GM12873 (cell line): ENCODE measurements at regions not wholly inside any gene's neighbourhood (a gene's known extent, or its start where the extent isn't known, plus 50 kb on each side); places are given as distances from the start of the nearest gene placed in this dataset.

Experiments used
- CTCF ChIP-seq: IDR thresholded peaks from 2 replicates; pipeline ENCODE4 v1.5.1; 2012; ENCODE audit warnings: low read depth, mild to moderate bottlenecking, moderate library complexity, low read length, control low read depth; ENCODE audit not compliant: insufficient read depth; ENCODE audit errors: missing control alignments

GRCh38 chr1:224819861-224820260 is 109.6 kb upstream of the DNAH14 start:
- no peak for TF ChIP-seq CTCF

- no peak for TF ChIP-seq CTCF
These were observed 109.1 kb upstream of the DNAH14 start for GRCh38 chr1:224820341-224820740.

GRCh38 chr1:224825525-224826000 is 103.9 kb upstream of the DNAH14 start:
- TF ChIP-seq CTCF: no peak

- no peak for TF ChIP-seq CTCF
These were observed 100.8 kb upstream of the DNAH14 start for GRCh38 chr1:224828691-224829090.

- TF ChIP-seq CTCF: no peak
These were observed 98.0 kb upstream of the DNAH14 start for GRCh38 chr1:224831501-224831900.

DNA sequence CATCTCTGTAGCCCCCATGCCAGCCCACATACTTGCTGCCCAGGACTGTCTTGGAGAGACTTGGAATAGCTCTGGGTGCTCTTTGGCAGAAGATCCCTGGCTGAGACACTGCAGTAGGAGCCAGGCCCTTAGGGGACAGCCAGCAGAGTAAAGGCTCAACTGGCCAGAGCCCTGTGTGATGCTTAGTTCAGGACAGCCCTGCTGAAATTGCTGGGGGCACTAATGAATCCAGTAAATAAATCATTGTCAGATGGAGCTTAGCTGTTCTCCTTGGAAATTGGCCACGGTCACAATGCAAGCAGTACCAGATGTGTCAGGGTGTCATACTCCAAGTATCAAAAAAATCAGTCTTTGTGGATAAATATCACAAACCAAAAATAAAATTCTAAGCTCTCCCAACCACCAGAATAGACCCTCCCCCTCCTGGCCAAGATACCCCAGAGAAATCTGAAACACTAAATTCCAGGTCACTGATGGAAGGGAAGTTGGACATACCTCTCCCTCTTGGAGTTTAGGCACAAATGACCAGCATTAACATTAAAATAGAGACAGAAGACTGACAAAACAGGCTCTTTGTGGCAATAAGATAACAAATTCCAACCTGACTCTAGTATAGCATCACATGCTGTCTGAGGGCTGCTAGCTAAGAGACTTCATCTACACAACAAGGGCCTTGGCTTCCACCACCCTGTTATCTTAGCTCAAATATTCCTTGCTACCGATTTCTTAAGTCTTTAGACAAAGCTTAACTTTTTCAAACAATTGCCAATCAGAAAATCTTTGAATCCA is 83.2 kb upstream of the DNAH14 start:
- TF ChIP-seq CTCF: no peak

DNA sequence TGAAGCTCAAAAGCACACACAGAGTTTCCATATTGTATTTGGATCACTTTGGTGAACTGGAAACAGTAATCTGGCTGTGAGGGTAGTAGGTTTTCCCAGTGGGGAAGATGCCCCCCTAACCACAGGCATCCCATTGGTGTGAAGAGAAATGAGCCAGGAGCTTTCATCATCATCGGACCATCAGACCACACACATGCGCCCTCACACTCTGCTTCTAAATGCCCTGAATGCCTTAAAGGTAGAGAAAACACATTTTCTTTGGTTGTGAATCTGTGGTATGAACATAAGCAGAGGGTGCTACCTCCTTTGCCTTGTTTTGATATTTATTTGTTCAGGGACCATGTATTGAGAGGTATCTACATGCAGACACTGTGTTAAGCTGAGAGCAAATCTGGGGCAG is 79.0 kb upstream of the DNAH14 start:
- no peak for TF ChIP-seq CTCF
